ENCODE measurements at regions not wholly inside any gene's neighbourhood (a gene's known extent, or its start where the extent isn't known, plus 50 kb on each side); places are given as distances from the start of the nearest gene placed in this dataset.

- no peak for TF ChIP-seq CTCF (IDR thresholded peaks at IDR 0.05; ENCODE audit: low read depth, low read length, poor library complexity, severe bottlenecking)
- no peak for TF ChIP-seq EZH2phosphoT487 (IDR thresholded peaks at IDR 0.05; ENCODE audit: borderline replicate concordance, low read length)
These were observed 406.9 kb upstream of the SLC10A2 start for GRCh38 chr13:103473081-103473480.
